Chondrocyte (in vitro differentiated cells): ENCODE measurements at regions not wholly inside any gene's neighbourhood (a gene's known extent, or its start where the extent isn't known, plus 50 kb on each side); places are given as distances from the start of the nearest gene placed in this dataset.

Experiments used
- DNase-seq: peaks from one replicate; pipeline ENCODE4 v3.0.0; 2021; ENCODE audit warnings: mixed read lengths, low spot score
- H3K27ac Mint-ChIP-seq: one replicate; pipeline ENCODE4 v1.8.0; 2021; ENCODE audit warnings: mild to moderate bottlenecking, moderate library complexity, mixed read lengths; ENCODE audit not compliant: unreplicated experiment
- H3K27me3 Mint-ChIP-seq: 2 replicates; pipeline ENCODE4 v1.8.0; 2021; ENCODE audit warnings: low read depth, mixed read lengths
- H3K36me3 Mint-ChIP-seq: 2 replicates; pipeline ENCODE4 v1.8.0; 2021; ENCODE audit warnings: low read depth, mixed read lengths
- H3K4me1 Mint-ChIP-seq: 2 replicates; pipeline ENCODE4 v1.8.0; 2021; ENCODE audit warnings: low read depth, mild to moderate bottlenecking, mixed read lengths
- H3K4me3 Mint-ChIP-seq: one replicate; pipeline ENCODE4 v1.8.0; 2021; ENCODE audit warnings: mild to moderate bottlenecking, moderate library complexity, mixed read lengths; ENCODE audit not compliant: unreplicated experiment
- H3K9me3 Mint-ChIP-seq: 2 replicates; pipeline ENCODE4 v1.8.0; 2021; ENCODE audit warnings: low read depth, mixed read lengths
- CTCF ChIP-seq: fragments of 200-600 bp; sonication (generic); IDR thresholded peaks from 2 replicates; pipeline ENCODE4 v1.5.0; 2021; ENCODE audit warnings: antibody characterized with exemption, mild to moderate bottlenecking, moderate library complexity

GRCh38 chr17:70313086-70313852 is 143.9 kb downstream of the KCNJ2 start:
- no peaks in the 10 kb centered on the region for H3K27me3 Mint-ChIP-seq
- H3K9me3 Mint-ChIP-seq, result peaks cover 2% of the 10 kb centered on the region
- no peak overlapping the region for H3K27ac Mint-ChIP-seq
- DNase-seq, result no peak
- H3K4me3 Mint-ChIP-seq, result no peak overlapping the region
- H3K4me1 Mint-ChIP-seq, result peaks cover 8% of the 10 kb centered on the region
- TF ChIP-seq CTCF, result no peak
- no peaks in the 10 kb centered on the region for H3K36me3 Mint-ChIP-seq

- peaks cover 8% of the 10 kb centered on the region for H3K4me1 Mint-ChIP-seq
- no peak overlapping the region for H3K4me3 Mint-ChIP-seq
- TF ChIP-seq CTCF, result no peak
- no peak for DNase-seq
- H3K9me3 Mint-ChIP-seq, result peaks cover 2% of the 10 kb centered on the region
- no peaks in the 10 kb centered on the region for H3K36me3 Mint-ChIP-seq
- no peaks in the 10 kb centered on the region for H3K27me3 Mint-ChIP-seq
- H3K27ac Mint-ChIP-seq, result no peak overlapping the region
These were observed 144.8 kb downstream of the KCNJ2 start for GRCh38 chr17:70314096-70314495.

- H3K9me3 Mint-ChIP-seq, result peaks cover 2% of the 10 kb centered on the region
These were observed 145.2 kb downstream of the KCNJ2 start for GRCh38 chr17:70314506-70314905.

GRCh38 chr17:70317421-70317820 is 148.1 kb downstream of the KCNJ2 start:
- no peak for TF ChIP-seq CTCF
- H3K4me3 Mint-ChIP-seq, result no peak overlapping the region
- H3K36me3 Mint-ChIP-seq, result no peaks in the 10 kb centered on the region
- no peak for DNase-seq
- peaks cover 8% of the 10 kb centered on the region for H3K4me1 Mint-ChIP-seq
- peaks cover 4% of the 10 kb centered on the region for H3K27me3 Mint-ChIP-seq
- peaks cover 2% of the 10 kb centered on the region for H3K9me3 Mint-ChIP-seq
- no peak overlapping the region for H3K27ac Mint-ChIP-seq

More at GRCh38 chr17:70314506-70314905, 145.2 kb downstream of the KCNJ2 start:
- Mint-ChIP-seq H3K27ac (no peak overlapping the region), H3K4me1 (peaks cover 8% of the 10 kb centered on the region), H3K27me3 (no peaks in the 10 kb centered on the region), H3K4me3 (no peak overlapping the region), H3K36me3 (no peaks in the 10 kb centered on the region)
- TF ChIP-seq CTCF, result no peak
- DNase-seq, result no peak

DNA sequence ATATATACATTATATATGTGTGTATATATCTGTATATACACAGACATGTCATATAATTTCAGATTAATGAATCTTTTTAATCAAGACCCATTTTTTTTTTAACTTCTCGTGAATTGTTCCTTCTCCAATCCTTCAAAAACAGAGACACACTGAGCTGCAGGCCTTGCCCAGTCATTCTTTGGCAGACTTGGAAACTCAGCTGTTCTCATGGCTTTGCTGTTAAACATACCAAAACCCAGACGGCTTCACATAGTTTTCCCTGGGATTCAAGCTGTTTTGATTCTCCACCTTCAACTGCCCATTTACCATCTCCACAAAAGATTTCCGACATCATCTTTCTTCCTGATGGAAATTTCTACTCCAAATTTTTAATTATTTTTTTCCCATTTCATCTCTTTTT is 148.7 kb downstream of the KCNJ2 start:
- Mint-ChIP-seq H3K36me3 (no peaks in the 10 kb centered on the region), H3K27ac (no peak overlapping the region), H3K4me3 (no peak overlapping the region), H3K4me1 (peaks cover 8% of the 10 kb centered on the region), H3K27me3 (peaks cover 4% of the 10 kb centered on the region), H3K9me3 (peaks cover 2% of the 10 kb centered on the region)
- TF ChIP-seq CTCF, result no peak
- no peak for DNase-seq
